MCF 10A (cell line): ENCODE measurements at regions not wholly inside any gene's neighbourhood (a gene's known extent, or its start where the extent isn't known, plus 50 kb on each side); places are given as distances from the start of the nearest gene placed in this dataset.

Experiments
- BruUV-seq: library from RNA; stranded (reverse); fragments of 400-500 nt; replicated peaks from 2 replicates; lab custom pipeline; 2021; lab: Mats Ljungman, UMichigan
- CTCF ChIA-PET: fragments of 300-600 bp; sonication (Branson Sonifier 250); formaldehyde crosslinking; extraction: SDS; loops from one replicate; lab custom pipeline; 2021; ENCODE audit warnings: antibody characterized with exemption, inconsistent platforms; lab: Yijun Ruan, JAX
- POLR2A ChIA-PET: fragments of 300-600, 350-650 bp; sonication (Branson Sonifier 250); formaldehyde crosslinking; extraction: SDS; loops from one replicate; lab custom pipeline; 2020; ENCODE audit warnings: antibody characterized with exemption, inconsistent platforms; lab: Yijun Ruan, JAX
- DNase-seq: peaks from one replicate; pipeline ENCODE4 v3.0.0-alpha.2; 2018; ENCODE audit not compliant: unreplicated experiment
- H3K27ac Mint-ChIP-seq: one replicate; pipeline ENCODE4 v1.8.0; 2022; ENCODE audit warnings: mild to moderate bottlenecking, low read depth, mixed read lengths; ENCODE audit not compliant: unreplicated experiment
- H3K27me3 Mint-ChIP-seq: one replicate; pipeline ENCODE4 v1.8.0; 2022; ENCODE audit warnings: mixed read lengths; ENCODE audit not compliant: insufficient read depth, unreplicated experiment
- H3K36me3 Mint-ChIP-seq: one replicate; pipeline ENCODE4 v1.8.0; 2022; ENCODE audit warnings: mild to moderate bottlenecking, moderate library complexity, mixed read lengths; ENCODE audit not compliant: insufficient read depth, unreplicated experiment
- H3K4me1 Mint-ChIP-seq: one replicate; pipeline ENCODE4 v1.8.0; 2022; ENCODE audit warnings: mixed read lengths; ENCODE audit not compliant: insufficient read depth, unreplicated experiment
- H3K4me3 Mint-ChIP-seq: one replicate; pipeline ENCODE4 v1.8.0; 2022; ENCODE audit warnings: mild to moderate bottlenecking, moderate library complexity, mixed read lengths; ENCODE audit not compliant: unreplicated experiment
- H3K9me3 Mint-ChIP-seq: one replicate; pipeline ENCODE4 v1.8.0; 2022; ENCODE audit warnings: mixed read lengths; ENCODE audit not compliant: unreplicated experiment
- intact Hi-C: fragments of 100-400 bp; cut with micrococcal nuclease; formaldehyde crosslinking; loops from 2 replicates; pipeline ENCODE4 v1.14.1; 2022
- TF ChIP-seq, protein P1 (sequence below): fragments of 200-600 bp; IDR thresholded peaks from one replicate; pipeline ENCODE4 v1.8.0; 2022; ENCODE audit warnings: antibody characterized with exemption, mild to moderate bottlenecking; ENCODE audit not compliant: unreplicated experiment

GRCh38 chr2:207265332-207265731 lies 99.6 kb upstream of the KLF7 start:
- Mint-ChIP-seq H3K27me3 (no peaks in the 10 kb centered on the region), H3K4me3 (no peak overlapping the region), H3K36me3 (no peaks in the 10 kb centered on the region), H3K27ac (no peak overlapping the region), H3K9me3 (no peaks in the 10 kb centered on the region), H3K4me1 (peaks cover 2% of the 10 kb centered on the region)
- DNase-seq, result no peak
- POLR2A ChIA-PET, result interaction anchor here (1.1 kb wide), 1 partner anchor 100 kb away, joined by 3 read pairs; the partner anchor contains the start of gene KLF7
- intact Hi-C loops, result no loop called here
- BruUV-seq, result no TSS peak
- CTCF ChIA-PET, result no interaction called here
- TF ChIP-seq, protein P1, sequence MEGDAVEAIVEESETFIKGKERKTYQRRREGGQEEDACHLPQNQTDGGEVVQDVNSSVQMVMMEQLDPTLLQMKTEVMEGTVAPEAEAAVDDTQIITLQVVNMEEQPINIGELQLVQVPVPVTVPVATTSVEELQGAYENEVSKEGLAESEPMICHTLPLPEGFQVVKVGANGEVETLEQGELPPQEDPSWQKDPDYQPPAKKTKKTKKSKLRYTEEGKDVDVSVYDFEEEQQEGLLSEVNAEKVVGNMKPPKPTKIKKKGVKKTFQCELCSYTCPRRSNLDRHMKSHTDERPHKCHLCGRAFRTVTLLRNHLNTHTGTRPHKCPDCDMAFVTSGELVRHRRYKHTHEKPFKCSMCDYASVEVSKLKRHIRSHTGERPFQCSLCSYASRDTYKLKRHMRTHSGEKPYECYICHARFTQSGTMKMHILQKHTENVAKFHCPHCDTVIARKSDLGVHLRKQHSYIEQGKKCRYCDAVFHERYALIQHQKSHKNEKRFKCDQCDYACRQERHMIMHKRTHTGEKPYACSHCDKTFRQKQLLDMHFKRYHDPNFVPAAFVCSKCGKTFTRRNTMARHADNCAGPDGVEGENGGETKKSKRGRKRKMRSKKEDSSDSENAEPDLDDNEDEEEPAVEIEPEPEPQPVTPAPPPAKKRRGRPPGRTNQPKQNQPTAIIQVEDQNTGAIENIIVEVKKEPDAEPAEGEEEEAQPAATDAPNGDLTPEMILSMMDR, result no peak

GRCh38 chr2:207265869-207266268 lies 100.1 kb upstream of the KLF7 start:
- Mint-ChIP-seq H3K27ac (no peak overlapping the region), H3K27me3 (no peaks in the 10 kb centered on the region), H3K4me1 (no peaks in the 10 kb centered on the region), H3K36me3 (no peaks in the 10 kb centered on the region), H3K4me3 (no peak overlapping the region), H3K9me3 (no peaks in the 10 kb centered on the region)
- ChIA-PET POLR2A (interaction anchor here (1.1 kb wide), 1 partner anchor 100 kb away, joined by 3 read pairs; the partner anchor contains the start of gene KLF7), CTCF (no interaction called here)
- no peak for DNase-seq
- TF ChIP-seq, protein P1, result no peak
- intact Hi-C loops, result no loop called here
- BruUV-seq, result no TSS peak

- Mint-ChIP-seq H3K27ac (no peak overlapping the region), H3K9me3 (no peaks in the 10 kb centered on the region), H3K27me3 (no peaks in the 10 kb centered on the region), H3K36me3 (no peaks in the 10 kb centered on the region), H3K4me1 (no peaks in the 10 kb centered on the region), H3K4me3 (no peak overlapping the region)
- no peak for DNase-seq
- ChIA-PET CTCF (interaction anchor here (1.4 to 1.5 kb wide), 2 partner anchors 9 to 207 kb away, joined by 5 read pairs; no protein-coding TSS in a partner anchor), POLR2A (no interaction called here)
- BruUV-seq, result no TSS peak
- intact Hi-C loops, result no loop called here
- TF ChIP-seq, protein P1, result no peak
Measured at GRCh38 chr2:207266648-207267047, 100.9 kb upstream of the KLF7 start.

DNA sequence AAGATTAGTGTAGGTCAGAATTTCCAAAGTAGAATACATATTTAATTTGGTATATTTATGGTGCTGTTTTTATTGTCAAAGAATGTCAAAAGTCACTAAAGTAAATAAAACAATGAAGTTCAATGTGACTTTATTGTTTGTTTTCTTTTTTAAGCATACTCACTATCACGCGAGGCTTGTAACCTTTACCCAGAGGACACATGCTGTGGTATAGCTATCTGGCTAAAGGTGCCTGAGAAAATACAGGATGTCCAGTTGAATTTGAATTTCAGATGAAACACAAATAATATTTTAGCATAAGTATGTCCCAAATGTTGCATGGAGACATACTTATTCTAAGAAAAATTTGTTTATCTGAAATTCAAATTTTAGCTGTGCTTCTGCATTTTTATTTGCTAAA lies 103.3 kb upstream of the KLF7 start:
- intact Hi-C loops, result no loop called here
- Mint-ChIP-seq H3K27ac (no peak overlapping the region), H3K27me3 (no peaks in the 10 kb centered on the region), H3K4me3 (no peak overlapping the region), H3K36me3 (no peaks in the 10 kb centered on the region), H3K4me1 (no peaks in the 10 kb centered on the region), H3K9me3 (no peaks in the 10 kb centered on the region)
- CTCF ChIA-PET, result no interaction called here
- BruUV-seq, result no TSS peak
- no peak for DNase-seq
- POLR2A ChIA-PET, result interaction anchor here (0.7 to 1.2 kb wide), 2 partner anchors 8 to 10 kb away, joined by 4 read pairs; no protein-coding TSS in a partner anchor
- TF ChIP-seq, protein P1, result no peak
